PC-9 (cell line): ENCODE measurements at regions not wholly inside any gene's neighbourhood (a gene's known extent, or its start where the extent isn't known, plus 50 kb on each side); places are given as distances from the start of the nearest gene placed in this dataset.

Experiments
- CTCF ChIP-seq: fragments of 200-600 bp; sonication (generic); conservative IDR thresholded peaks from 2 replicates; pipeline ENCODE4 v1.6.1; 2017; ENCODE audit warnings: mixed run types, antibody characterized with exemption, mild to moderate bottlenecking, moderate library complexity
- EZH2 ChIP-seq: fragments of 200-600 bp; sonication (generic); IDR thresholded peaks from 2 replicates; pipeline ENCODE4 v1.8.0; 2017; ENCODE audit warnings: antibody characterized with exemption, low read depth

DNA sequence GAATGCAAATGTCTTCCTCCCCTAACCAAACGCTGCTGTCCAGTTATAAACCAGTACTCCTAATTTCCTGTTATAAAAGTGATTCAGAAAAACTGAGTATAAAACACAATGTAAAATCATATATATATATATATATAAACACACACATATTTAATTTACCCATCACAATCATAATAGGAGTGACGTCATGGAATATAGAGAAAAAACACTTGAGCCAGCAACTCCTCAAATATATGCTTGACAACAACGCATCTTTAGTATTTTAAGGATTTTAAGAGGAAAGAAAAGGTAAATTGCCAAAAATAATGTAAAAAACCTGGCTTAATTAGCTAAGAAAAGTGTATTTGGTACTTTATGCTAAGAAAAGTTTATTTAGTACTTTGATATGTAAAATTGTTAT is 2701.7 kb downstream of the PCDH7 start:
- no peak for TF ChIP-seq CTCF
- TF ChIP-seq EZH2, result no peak
